Thoracic aorta (tissue), 2 donors: ENCODE measurements at regions not wholly inside any gene's neighbourhood (a gene's known extent, or its start where the extent isn't known, plus 50 kb on each side); places are given as distances from the start of the nearest gene placed in this dataset.

ENCODE experiments used
- ATAC-seq: fragments of 150-250 bp; one replicate; pipeline ENCODE4 v1.8.0; 2017; ENCODE audit warnings: low read depth; ENCODE audit not compliant: insufficient number of reproducible peaks, low FRiP score
- DNase-seq: peaks from one replicate; pipeline ENCODE4 v3.0.0-alpha.2; 2020; ENCODE audit warnings: low spot score
- H3K27ac ChIP-seq, 2 donors: fragments of 200-600 bp; sonication (generic); 1 replicate in 1 of 2; 2 replicates in 1 of 2; pipeline ENCODE4 v1.5.1; 2016; ENCODE audit warnings: mild to moderate bottlenecking in 2 of 2, moderate library complexity in 2 of 2
- H3K27me3 ChIP-seq: fragments of 200-600 bp; sonication (generic); replicated peaks from 2 replicates; pipeline ENCODE4 v1.6.0; 2016; ENCODE audit warnings: mild to moderate bottlenecking; ENCODE audit not compliant: insufficient read depth
- H3K36me3 ChIP-seq: fragments of 200-600 bp; sonication (generic); one replicate; pipeline ENCODE4 v1.5.1; 2016
- H3K4me1 ChIP-seq, 2 donors: fragments of 200-600 bp; sonication (generic); 1 replicate in 1 of 2; 2 replicates in 1 of 2; pipeline versions ENCODE4 v1.5.1 to v1.6.0; 2016; ENCODE audit warnings: low read depth in 2 of 2, mild to moderate bottlenecking in 1 of 2; ENCODE audit not compliant: control insufficient read depth in 1 of 2
- H3K4me3 ChIP-seq: fragments of 200-600 bp; sonication (generic); 2 replicates; pipeline ENCODE4 v1.5.1; 2016; ENCODE audit warnings: mild to moderate bottlenecking
- H3K9me3 ChIP-seq: fragments of 200-600 bp; sonication (generic); 2 replicates; pipeline ENCODE4 v1.5.1; 2016
- TF ChIP-seq, protein P1 (sequence below): fragments of 200-600 bp; sonication (generic); IDR thresholded peaks from one replicate; pipeline ENCODE4 v1.5.1; 2019; ENCODE audit warnings: antibody characterized with exemption

DNA sequence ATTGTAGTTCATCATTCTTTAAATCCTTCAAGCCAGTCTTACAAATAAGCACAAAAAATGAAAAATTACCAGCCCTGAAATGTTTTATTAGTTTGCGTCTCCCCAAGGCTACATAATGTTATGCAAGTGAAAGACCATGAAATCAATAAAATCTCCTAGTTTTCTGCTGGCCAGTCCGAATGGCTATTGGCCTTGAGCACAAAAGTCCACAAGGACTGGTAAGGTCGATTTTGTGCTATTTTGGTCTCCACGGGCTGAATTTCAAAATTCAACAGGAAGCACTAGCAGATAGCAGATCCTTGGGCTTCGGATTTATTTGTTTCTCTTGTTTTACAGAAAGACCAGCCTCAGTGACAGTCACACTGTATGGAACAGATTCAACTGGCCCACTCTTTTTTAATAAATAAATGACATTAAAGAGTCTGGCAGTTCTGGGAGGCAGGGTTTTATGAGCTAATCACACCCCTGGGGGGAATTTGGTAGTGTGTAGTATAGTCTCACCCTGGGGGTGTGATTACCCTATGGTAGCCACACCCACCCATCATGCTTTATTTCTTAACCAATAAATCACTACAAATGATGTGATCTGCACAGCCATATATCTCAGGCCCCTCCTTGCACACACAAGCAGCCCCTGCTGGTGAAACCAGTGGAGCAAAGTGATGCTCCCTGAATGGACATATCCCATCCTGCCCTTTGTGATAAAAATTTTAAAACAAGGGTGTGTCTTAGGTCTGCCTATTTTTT, 51.1 kb upstream of the TMEM33 start:
- Histone ChIP-seq H3K9me3 (no peaks in the 10 kb centered on the region), H3K36me3 (no peaks in the 10 kb centered on the region), H3K27me3 (peaks cover 16% of the 10 kb centered on the region), H3K27ac (no peak overlapping the region), H3K4me3 (no peak overlapping the region), H3K4me1 (peaks cover 17 to 21% of the 10 kb centered on the region in 2 donors)
- TF ChIP-seq, protein P1, sequence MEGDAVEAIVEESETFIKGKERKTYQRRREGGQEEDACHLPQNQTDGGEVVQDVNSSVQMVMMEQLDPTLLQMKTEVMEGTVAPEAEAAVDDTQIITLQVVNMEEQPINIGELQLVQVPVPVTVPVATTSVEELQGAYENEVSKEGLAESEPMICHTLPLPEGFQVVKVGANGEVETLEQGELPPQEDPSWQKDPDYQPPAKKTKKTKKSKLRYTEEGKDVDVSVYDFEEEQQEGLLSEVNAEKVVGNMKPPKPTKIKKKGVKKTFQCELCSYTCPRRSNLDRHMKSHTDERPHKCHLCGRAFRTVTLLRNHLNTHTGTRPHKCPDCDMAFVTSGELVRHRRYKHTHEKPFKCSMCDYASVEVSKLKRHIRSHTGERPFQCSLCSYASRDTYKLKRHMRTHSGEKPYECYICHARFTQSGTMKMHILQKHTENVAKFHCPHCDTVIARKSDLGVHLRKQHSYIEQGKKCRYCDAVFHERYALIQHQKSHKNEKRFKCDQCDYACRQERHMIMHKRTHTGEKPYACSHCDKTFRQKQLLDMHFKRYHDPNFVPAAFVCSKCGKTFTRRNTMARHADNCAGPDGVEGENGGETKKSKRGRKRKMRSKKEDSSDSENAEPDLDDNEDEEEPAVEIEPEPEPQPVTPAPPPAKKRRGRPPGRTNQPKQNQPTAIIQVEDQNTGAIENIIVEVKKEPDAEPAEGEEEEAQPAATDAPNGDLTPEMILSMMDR = no peak
- no peak for DNase-seq
- no peak for ATAC-seq

DNA sequence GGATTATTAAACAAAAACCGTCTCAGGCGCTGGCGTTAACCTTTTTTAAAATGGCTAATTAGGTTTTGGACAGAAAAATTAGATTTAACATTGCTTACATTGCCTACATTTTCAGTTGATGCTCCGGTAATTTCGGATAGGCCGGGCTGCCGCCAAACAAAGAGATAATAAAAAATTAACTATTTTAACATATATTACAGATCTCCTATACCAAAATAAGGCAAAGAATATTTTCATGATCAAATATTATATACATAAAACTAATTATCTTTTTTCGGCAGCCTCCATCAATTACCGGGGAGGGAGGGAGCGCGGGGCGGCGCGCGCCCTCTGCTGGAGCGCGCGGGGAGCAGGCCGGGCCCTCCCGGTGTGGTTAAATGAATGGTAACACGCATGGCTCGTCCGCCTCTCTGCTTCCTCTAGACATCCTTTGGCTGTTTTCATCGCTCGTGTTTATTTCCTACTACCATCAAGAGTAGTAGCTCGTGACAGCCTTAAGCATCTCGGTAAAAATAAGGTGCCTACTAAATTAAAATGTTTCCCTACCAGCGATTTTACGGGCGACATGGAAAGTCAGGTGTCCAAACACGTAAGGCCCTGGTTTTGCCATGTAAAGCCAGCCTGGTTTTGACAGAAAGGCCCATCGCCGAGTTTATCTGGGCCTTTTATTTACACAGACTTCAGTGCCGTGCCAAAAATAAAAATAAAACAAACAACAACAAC, 52.4 kb upstream of the TMEM33 start:
- H3K27me3 ChIP-seq = peaks cover 16% of the 10 kb centered on the region
- no peaks in the 10 kb centered on the region for H3K36me3 ChIP-seq
- TF ChIP-seq, protein P1 = peak; percentile 87
- H3K9me3 ChIP-seq = no peaks in the 10 kb centered on the region
- H3K27ac ChIP-seq = no peak overlapping the region
- ATAC-seq (peak; percentile 77), DNase-seq (no peak)
- H3K4me1 ChIP-seq = peaks cover 17 to 21% of the 10 kb centered on the region in 2 donors
- H3K4me3 ChIP-seq = peak overlapping the region; percentile 68

DNA sequence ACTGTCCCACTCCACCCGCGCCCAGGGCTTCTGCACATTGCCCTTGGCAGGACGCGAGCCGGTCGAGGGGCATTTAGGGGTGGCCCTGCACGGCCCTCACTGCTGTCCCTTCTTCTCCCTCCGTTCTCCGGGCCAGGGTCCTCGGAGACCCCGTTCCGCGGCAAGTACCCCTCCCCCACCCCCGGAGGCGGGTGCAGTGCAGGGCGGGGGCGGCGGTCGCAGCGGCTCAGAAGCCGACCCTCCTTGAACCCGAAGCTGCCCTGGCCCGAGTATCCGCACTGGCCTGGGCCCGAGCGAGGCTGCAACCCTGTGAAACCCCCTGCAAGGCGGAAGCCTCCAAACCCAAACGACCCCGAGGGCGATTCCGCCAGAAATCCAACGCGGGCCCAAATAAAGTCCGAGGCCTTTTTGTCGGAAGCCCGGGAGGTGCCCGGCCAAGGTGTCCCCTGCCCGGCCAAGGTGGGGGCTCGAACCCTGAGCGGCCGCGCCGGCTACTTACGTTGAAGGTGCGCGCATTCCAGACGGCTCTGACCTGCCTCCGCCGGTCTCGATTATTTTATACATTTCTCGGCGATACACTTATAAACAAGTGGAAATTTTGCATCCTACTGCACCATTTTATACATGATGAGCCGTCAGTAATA, 53.1 kb upstream of the TMEM33 start:
- no peak for DNase-seq
- Histone ChIP-seq H3K27ac (no peak overlapping the region), H3K27me3 (peaks cover 16% of the 10 kb centered on the region), H3K4me1 (peaks cover 17 to 21% of the 10 kb centered on the region in 2 donors), H3K36me3 (no peaks in the 10 kb centered on the region), H3K9me3 (no peaks in the 10 kb centered on the region), H3K4me3 (peak overlapping the region; percentile 68)
- ATAC-seq = no peak
- TF ChIP-seq, protein P1 = no peak

DNA sequence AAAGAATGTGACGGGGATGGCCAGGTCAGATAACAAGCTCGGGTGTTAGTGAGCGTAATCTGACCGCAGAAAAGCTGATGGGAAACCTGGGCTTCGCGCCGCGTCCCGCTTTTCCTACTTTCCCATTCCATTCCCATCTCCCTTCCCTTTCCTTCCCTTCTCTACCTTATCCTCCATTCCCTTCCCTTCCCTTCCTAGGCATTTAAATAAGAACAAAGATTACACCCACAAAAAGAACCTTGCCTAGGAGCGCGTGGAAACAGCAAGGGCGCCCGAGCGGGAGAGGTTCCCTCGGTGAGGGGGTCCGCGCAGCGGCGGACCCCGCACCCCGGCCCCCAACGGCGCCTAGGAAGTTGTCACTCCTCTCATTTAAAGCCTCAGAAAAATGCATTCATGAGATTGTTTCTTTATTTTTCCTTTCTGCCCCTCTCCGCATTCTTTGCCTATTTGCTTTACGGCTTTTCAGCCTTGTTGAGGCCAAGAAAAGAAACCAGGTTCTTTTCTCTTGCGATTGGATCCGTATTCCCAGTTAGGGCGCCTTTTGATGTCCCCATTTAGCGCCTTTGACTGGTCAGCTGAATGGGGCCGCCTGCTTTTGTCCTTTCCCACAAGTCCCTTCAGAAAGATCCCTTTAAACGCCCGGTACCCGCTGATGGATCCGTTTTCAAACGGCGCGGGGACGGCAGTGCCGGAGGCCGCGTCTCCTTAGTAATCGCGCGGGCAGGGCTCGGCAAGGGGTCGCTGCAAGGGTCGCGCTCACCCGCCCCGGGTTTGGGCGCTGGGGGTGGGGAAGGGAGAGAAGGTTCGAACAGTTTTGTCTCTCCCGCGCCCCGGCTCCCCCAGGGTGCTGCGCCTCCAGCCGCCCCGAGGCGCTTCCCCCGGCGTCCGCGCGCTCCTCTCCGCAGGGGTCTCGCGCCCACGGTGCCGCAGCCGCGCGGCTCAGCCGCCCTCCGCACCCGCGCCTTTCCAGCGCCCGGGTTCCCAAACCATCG, 54.1 kb upstream of the TMEM33 start:
- Histone ChIP-seq H3K9me3 (no peaks in the 10 kb centered on the region), H3K27me3 (peaks cover 16% of the 10 kb centered on the region), H3K4me1 (peaks cover 17 to 21% of the 10 kb centered on the region in 2 donors), H3K4me3 (peak overlapping the region; percentile 68), H3K36me3 (no peaks in the 10 kb centered on the region), H3K27ac (no peak overlapping the region)
- ATAC-seq = no peak
- no peak for DNase-seq
- TF ChIP-seq, protein P1 = no peak
